T-helper 9 cell (primary cell): ENCODE measurements at regions not wholly inside any gene's neighbourhood (a gene's known extent, or its start where the extent isn't known, plus 50 kb on each side); places are given as distances from the start of the nearest gene placed in this dataset.
"Not testable (repeated sequence)": the region's sequence is repeated elsewhere in the genome, so short reads cannot be mapped to it uniquely, and the experiment has no call there.

Experiments
- DNase-seq: peaks from one replicate; pipeline ENCODE4 v3.0.0-alpha.2; 2020

- DNase-seq = not testable (repeated sequence)
These were observed 1417.0 kb upstream of the PCDH10 start for GRCh38 chr4:131732034-131732630.

- not testable (repeated sequence) for DNase-seq
These were observed 1414.8 kb upstream of the PCDH10 start for GRCh38 chr4:131734321-131734720.

- not testable (repeated sequence) for DNase-seq
These were observed 1414.2 kb upstream of the PCDH10 start for GRCh38 chr4:131734851-131735385.

- DNase-seq = not testable (repeated sequence)
These were observed 1410.1 kb upstream of the PCDH10 start for GRCh38 chr4:131738991-131739390.

- not testable (repeated sequence) for DNase-seq
These were observed 1407.3 kb upstream of the PCDH10 start for GRCh38 chr4:131741836-131742235.

- DNase-seq = not testable (repeated sequence)
These were observed 1406.4 kb upstream of the PCDH10 start for GRCh38 chr4:131742536-131743205.

GRCh38 chr4:131743348-131743747, 1405.7 kb upstream of the PCDH10 start:
- DNase-seq = not testable (repeated sequence)

GRCh38 chr4:131747203-131747602, 1401.9 kb upstream of the PCDH10 start:
- DNase-seq = not testable (repeated sequence)

- not testable (repeated sequence) for DNase-seq
These were observed 1399.9 kb upstream of the PCDH10 start for GRCh38 chr4:131749224-131749623.

GRCh38 chr4:131750006-131750405, 1399.1 kb upstream of the PCDH10 start:
- DNase-seq = not testable (repeated sequence)

GRCh38 chr4:131750469-131750868, 1398.6 kb upstream of the PCDH10 start:
- not testable (repeated sequence) for DNase-seq

- DNase-seq = not testable (repeated sequence)
These were observed 1386.9 kb upstream of the PCDH10 start for GRCh38 chr4:131762234-131762633.

GRCh38 chr4:131764730-131765129, 1384.4 kb upstream of the PCDH10 start:
- no peak for DNase-seq

GRCh38 chr4:131774382-131774781, 1374.7 kb upstream of the PCDH10 start:
- not testable (repeated sequence) for DNase-seq

- DNase-seq = not testable (repeated sequence)
These were observed 1338.5 kb upstream of the PCDH10 start for GRCh38 chr4:131810565-131810964.
